ENCODE measurements at regions not wholly inside any gene's neighbourhood (a gene's known extent, or its start where the extent isn't known, plus 50 kb on each side); places are given as distances from the start of the nearest gene placed in this dataset.

- Histone ChIP-seq H3K79me2 (ENCODE audit: low read depth) (no peaks in the 10 kb centered on the region), H3K4me2 (no peak overlapping the region), H3K9me3 (ENCODE audit: insufficient read depth, low read depth) (no peaks in the 10 kb centered on the region; the same call in 1 of the 2 replicates), H3K9me2 (ENCODE audit: insufficient read depth) (no peaks in the 10 kb centered on the region), H3K4me3 (no peak overlapping the region), H3F3A (ENCODE audit: insufficient read depth, low read depth) (no peaks in the 10 kb centered on the region), H4K20me1 (ENCODE audit: insufficient read depth) (no peaks in the 10 kb centered on the region), H3K36me3 (ENCODE audit: low read depth) (no peaks in the 10 kb centered on the region), H3K27me3 (ENCODE audit: insufficient read depth, low read depth) (no peaks in the 10 kb centered on the region), H3K27ac (no peak overlapping the region), H3K4me1 (replicated peaks; ENCODE audit: insufficient read depth) (no peaks in the 10 kb centered on the region), H2AFZ (no peak overlapping the region)
- TF ChIP-seq CTCF (conservative IDR thresholded peaks at IDR 0.05) (no peak), EZH2 (IDR thresholded peaks at IDR 0.05; ENCODE audit: low read depth) (no peak)
- ChIA-PET CTCF (no interaction called here), POLR2A (ENCODE audit: unreplicated experiment) (no interaction called here)
- BruUV-seq (replicated peaks) = no TSS peak
- DNase-seq = no peak
- intact Hi-C loops (cut with micrococcal nuclease; ENCODE audit: unreplicated experiment) = no loop called here
These were observed 51.2 kb downstream of the GRK7 start for GRCh38 chr3:141814375-141814774.

- H3K4me3 ChIP-seq = no peak overlapping the region
- intact Hi-C loops (cut with micrococcal nuclease; ENCODE audit: unreplicated experiment) = no loop called here
- CTCF ChIA-PET = no interaction called here
- POLR2A ChIA-PET (ENCODE audit: unreplicated experiment) = no interaction called here
- no peaks in the 10 kb centered on the region for H3F3A ChIP-seq (ENCODE audit: insufficient read depth, low read depth)
- no peak overlapping the region for H2AFZ ChIP-seq
- no peaks in the 10 kb centered on the region for H3K9me2 ChIP-seq (ENCODE audit: insufficient read depth)
- H4K20me1 ChIP-seq (ENCODE audit: insufficient read depth) = no peaks in the 10 kb centered on the region
- H3K4me1 ChIP-seq (replicated peaks; ENCODE audit: insufficient read depth) = no peaks in the 10 kb centered on the region
- TF ChIP-seq EZH2 (IDR thresholded peaks at IDR 0.05; ENCODE audit: low read depth) (no peak), CTCF (conservative IDR thresholded peaks at IDR 0.05) (no peak)
- H3K9me3 ChIP-seq (ENCODE audit: insufficient read depth, low read depth) = no peaks in the 10 kb centered on the region; the same call in 1 of the 2 replicates
- no peak for DNase-seq
- no peak overlapping the region for H3K27ac ChIP-seq
- H3K27me3 ChIP-seq (ENCODE audit: insufficient read depth, low read depth) = no peaks in the 10 kb centered on the region
- no TSS peak for BruUV-seq (replicated peaks)
- no peaks in the 10 kb centered on the region for H3K36me3 ChIP-seq (ENCODE audit: low read depth)
- H3K79me2 ChIP-seq (ENCODE audit: low read depth) = no peaks in the 10 kb centered on the region
- no peak overlapping the region for H3K4me2 ChIP-seq
These were observed 52.5 kb downstream of the GRK7 start for GRCh38 chr3:141815667-141816066.

GRCh38 chr3:141816958-141817357 is 53.8 kb downstream of the GRK7 start:
- Histone ChIP-seq H3K4me3 (no peak overlapping the region), H2AFZ (no peak overlapping the region), H3K79me2 (ENCODE audit: low read depth) (no peaks in the 10 kb centered on the region), H3K4me1 (replicated peaks; ENCODE audit: insufficient read depth) (no peaks in the 10 kb centered on the region), H3K9me3 (ENCODE audit: insufficient read depth, low read depth) (no peaks in the 10 kb centered on the region; the same call in 1 of the 2 replicates), H3K27ac (no peak overlapping the region), H3K36me3 (ENCODE audit: low read depth) (no peaks in the 10 kb centered on the region), H4K20me1 (ENCODE audit: insufficient read depth) (no peaks in the 10 kb centered on the region), H3K27me3 (ENCODE audit: insufficient read depth, low read depth) (no peaks in the 10 kb centered on the region), H3K4me2 (0 out of 2 replicates have a peak overlapping the region, but pooled peaks have one; percentile 9), H3F3A (ENCODE audit: insufficient read depth, low read depth) (no peaks in the 10 kb centered on the region), H3K9me2 (ENCODE audit: insufficient read depth) (no peaks in the 10 kb centered on the region)
- CTCF ChIA-PET = no interaction called here
- no peak for DNase-seq
- intact Hi-C loops (cut with micrococcal nuclease; ENCODE audit: unreplicated experiment) = no loop called here
- no TSS peak for BruUV-seq (replicated peaks)
- TF ChIP-seq EZH2 (IDR thresholded peaks at IDR 0.05; ENCODE audit: low read depth) = no peak
- TF ChIP-seq CTCF (conservative IDR thresholded peaks at IDR 0.05) = no peak
- POLR2A ChIA-PET (ENCODE audit: unreplicated experiment) = no interaction called here

All from PC-9 (cell line).